ENCODE measurements at regions not wholly inside any gene's neighbourhood (a gene's known extent, or its start where the extent isn't known, plus 50 kb on each side); places are given as distances from the start of the nearest gene placed in this dataset.

DNA sequence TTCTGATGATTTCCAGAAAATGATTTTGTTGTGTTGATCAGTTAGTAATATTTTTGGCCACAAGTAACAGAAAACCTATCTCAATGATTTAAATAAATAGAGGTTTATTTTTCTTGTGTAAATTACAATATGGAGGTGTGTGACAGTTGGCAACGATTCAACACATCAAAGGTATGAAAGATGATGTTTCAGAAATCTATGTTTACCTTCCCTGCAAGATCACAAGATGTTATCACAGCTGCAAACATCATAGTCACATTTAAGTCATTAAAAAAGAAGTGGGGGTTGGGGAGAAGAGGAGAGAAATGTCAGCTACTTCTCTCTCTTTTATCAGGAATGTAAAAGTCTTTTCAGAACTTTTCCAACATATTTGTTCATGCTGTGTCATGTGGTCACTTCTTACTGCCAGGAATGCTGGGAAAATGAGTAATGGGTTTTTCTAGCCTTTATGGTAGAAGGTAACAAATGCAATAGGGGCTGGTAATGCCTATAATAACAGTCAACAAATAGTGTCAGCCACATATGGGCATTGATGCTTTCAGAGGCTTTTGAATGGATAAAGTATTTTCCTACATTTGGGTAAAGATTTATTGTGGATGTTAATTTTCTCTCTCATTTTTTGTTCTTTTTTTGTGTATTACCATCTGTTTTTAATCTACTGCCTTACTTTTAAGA, 742.7 kb downstream of the TLE1 start:
- TF ChIP-seq, protein P1, sequence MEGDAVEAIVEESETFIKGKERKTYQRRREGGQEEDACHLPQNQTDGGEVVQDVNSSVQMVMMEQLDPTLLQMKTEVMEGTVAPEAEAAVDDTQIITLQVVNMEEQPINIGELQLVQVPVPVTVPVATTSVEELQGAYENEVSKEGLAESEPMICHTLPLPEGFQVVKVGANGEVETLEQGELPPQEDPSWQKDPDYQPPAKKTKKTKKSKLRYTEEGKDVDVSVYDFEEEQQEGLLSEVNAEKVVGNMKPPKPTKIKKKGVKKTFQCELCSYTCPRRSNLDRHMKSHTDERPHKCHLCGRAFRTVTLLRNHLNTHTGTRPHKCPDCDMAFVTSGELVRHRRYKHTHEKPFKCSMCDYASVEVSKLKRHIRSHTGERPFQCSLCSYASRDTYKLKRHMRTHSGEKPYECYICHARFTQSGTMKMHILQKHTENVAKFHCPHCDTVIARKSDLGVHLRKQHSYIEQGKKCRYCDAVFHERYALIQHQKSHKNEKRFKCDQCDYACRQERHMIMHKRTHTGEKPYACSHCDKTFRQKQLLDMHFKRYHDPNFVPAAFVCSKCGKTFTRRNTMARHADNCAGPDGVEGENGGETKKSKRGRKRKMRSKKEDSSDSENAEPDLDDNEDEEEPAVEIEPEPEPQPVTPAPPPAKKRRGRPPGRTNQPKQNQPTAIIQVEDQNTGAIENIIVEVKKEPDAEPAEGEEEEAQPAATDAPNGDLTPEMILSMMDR (IDR thresholded peaks at IDR 0.05) = no peak
- ATAC-seq (ENCODE audit: low FRiP score) = no peak

DNA sequence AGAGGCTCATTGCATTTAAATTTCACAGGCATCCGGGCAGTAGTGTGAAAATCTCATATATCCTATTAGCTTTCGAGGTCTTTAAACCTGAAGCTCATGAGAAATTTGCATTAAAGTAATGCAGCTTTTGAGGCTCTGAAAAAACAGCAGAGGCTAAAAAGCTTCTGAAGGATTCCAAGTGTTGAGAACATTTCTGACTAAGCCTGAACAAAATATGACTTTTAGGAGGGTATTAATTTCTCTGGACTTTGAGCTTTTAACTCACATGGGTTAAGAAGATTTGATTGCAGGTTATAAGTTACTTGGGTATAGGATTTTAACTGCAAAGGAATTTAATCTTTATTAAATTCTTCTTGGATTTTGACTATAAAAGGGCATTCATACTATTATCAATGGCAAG, 743.9 kb downstream of the TLE1 start:
- TF ChIP-seq, protein P1 (IDR thresholded peaks at IDR 0.05) = no peak
- ATAC-seq (ENCODE audit: low FRiP score) = no peak

More for the DNA sequence above, 742.7 kb downstream of the TLE1 start:
- no peak for DNase-seq (ENCODE audit: low spot score)

DNA sequence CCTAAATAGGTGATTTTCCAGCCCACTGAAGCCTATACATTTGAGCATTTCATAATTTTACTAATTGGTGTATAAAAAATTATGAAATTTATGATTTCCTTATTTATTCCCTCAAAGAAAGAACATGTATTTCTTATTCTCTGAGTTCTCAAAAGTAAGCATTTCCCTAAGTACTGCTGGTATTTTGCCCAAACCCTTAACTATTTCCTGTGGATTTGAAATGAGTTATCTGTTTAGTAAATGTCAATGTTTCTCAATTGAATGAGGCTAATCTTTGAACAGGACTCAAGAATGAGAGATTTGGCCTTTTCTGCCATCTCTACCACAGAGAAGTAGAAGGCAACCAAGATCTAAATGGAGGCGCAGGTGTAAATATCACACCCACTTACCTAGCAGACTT, 751.7 kb downstream of the TLE1 start:
- DNase-seq (ENCODE audit: low spot score) = no peak
- TF ChIP-seq, protein P1 (IDR thresholded peaks at IDR 0.05) = no peak
- no peak for ATAC-seq (ENCODE audit: low FRiP score)

More for the DNA sequence above, 743.9 kb downstream of the TLE1 start:
- no peak for DNase-seq (ENCODE audit: low spot score)

GRCh38 chr9:80934095-80934494, 755.3 kb downstream of the TLE1 start:
- DNase-seq (ENCODE audit: low spot score) (no peak), ATAC-seq (ENCODE audit: low FRiP score) (no peak)
- TF ChIP-seq, protein P1 (IDR thresholded peaks at IDR 0.05) = no peak

DNA sequence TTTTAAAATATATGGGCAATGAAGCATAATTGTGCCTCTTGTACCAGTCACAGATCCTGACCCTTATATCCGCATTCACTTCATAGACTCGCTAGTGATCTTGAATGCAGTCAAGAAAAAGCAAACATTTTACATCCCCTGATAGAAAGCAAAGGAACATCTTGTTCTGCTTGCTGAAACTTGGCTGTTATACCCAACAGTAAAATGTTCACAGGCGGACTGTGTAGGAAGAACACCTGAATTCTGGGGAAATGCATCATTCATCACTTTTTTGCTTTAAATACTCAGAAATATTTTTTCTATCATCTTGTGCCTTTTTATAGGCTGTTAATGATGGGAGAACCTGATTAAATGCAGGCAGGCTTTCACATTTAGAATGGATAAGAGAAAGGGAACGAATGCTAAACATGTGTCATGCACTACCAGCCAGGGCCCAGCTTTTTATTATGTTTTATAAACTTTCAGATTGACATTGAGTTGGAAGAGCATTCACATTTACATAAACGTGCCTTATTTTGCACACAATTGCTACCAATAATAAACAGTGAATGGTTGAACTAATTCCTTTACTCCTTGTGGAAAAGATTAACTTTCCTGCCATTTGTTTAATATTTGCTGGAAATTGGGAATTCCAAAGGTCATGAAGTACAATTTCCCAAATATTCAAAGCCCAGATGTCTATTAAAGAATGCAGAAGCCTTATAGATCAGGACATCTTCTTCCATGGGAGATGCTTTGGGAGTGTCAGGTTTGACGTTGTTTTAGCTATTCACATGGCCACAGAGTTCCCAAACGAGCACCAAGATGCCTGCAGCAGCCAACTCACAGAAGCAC, 756.2 kb downstream of the TLE1 start:
- no peak for ATAC-seq (ENCODE audit: low FRiP score)
- TF ChIP-seq, protein P1 (IDR thresholded peaks at IDR 0.05) = no peak
- DNase-seq (ENCODE audit: low spot score) = no peak

GRCh38 chr9:80932181-80932580, 757.2 kb downstream of the TLE1 start:
- TF ChIP-seq, protein P1 (IDR thresholded peaks at IDR 0.05) = no peak
- DNase-seq (ENCODE audit: low spot score) (no peak), ATAC-seq (ENCODE audit: low FRiP score) (no peak)
